Spleen (tissue), 11 donors: ENCODE measurements at regions not wholly inside any gene's neighbourhood (a gene's known extent, or its start where the extent isn't known, plus 50 kb on each side); places are given as distances from the start of the nearest gene placed in this dataset.

ENCODE experiments used
- DNase-seq: peaks from one replicate; pipeline ENCODE4 v3.0.0-alpha.2; 2020
- H3K27ac ChIP-seq, 8 donors: fragments of 200-600 bp; sonication (generic) in 7 of 8; 1 replicate in 4 of 8; 2 replicates in 4 of 8; pipeline versions ENCODE4 v1.5.0 to v1.8.0; 2016 to 2021; ENCODE audit warnings: inconsistent platforms in 4 of 8, mild to moderate bottlenecking in 4 of 8, moderate library complexity in 1 of 8
- H3K27me3 ChIP-seq, 7 donors: fragments of 200-600 bp; sonication (generic) in 6 of 7; replicated peaks in 1 of 7; 1 replicate in 4 of 7; 2 replicates in 3 of 7; pipeline versions ENCODE4 v1.5.0 to v1.8.0; 2016 to 2021; ENCODE audit warnings: inconsistent platforms in 3 of 7, mild to moderate bottlenecking in 1 of 7
- H3K36me3 ChIP-seq, 6 donors: fragments of 200-600 bp; sonication (generic) in 5 of 6; 1 replicate in 4 of 6; 2 replicates in 2 of 6; pipeline versions ENCODE4 v1.5.0 to v1.8.0; 2016 to 2021; ENCODE audit warnings: inconsistent platforms in 2 of 6
- H3K4me1 ChIP-seq, 6 donors: fragments of 200-600 bp; sonication (generic) in 5 of 6; 1 replicate in 3 of 6; 2 replicates in 3 of 6; pipeline versions ENCODE4 v1.5.0 to v1.8.0; 2016 to 2021; ENCODE audit warnings: inconsistent platforms in 3 of 6
- H3K4me3 ChIP-seq, 8 donors: fragments of 200-600 bp; sonication (generic) in 7 of 8; 1 replicate in 4 of 8; 2 replicates in 4 of 8; pipeline versions ENCODE4 v1.5.0 to v1.8.0; 2016 to 2021; ENCODE audit warnings: inconsistent platforms in 4 of 8, mild to moderate bottlenecking in 4 of 8, moderate library complexity in 2 of 8
- H3K9me3 ChIP-seq, 8 donors: fragments of 200-600 bp; sonication (generic) in 7 of 8; 1 replicate in 4 of 8; 2 replicates in 4 of 8; pipeline versions ENCODE4 v1.5.0 to v1.8.0; 2016 to 2021; ENCODE audit warnings: inconsistent platforms in 4 of 8
- POLR2A ChIP-seq, 3 donors: fragments of 450-650 bp; IDR thresholded peaks; one replicate each; pipeline ENCODE4 v1.5.1; 2017; ENCODE audit warnings: antibody characterized with exemption in 3 of 3, mild to moderate bottlenecking in 1 of 3
- POLR2AphosphoS5 ChIP-seq, 3 donors: sonication (generic); formaldehyde crosslinking; IDR thresholded peaks; one replicate each; pipeline ENCODE4 v1.5.1; 2017; ENCODE audit warnings: antibody characterized with exemption in 3 of 3
- WGBS, 5 donors: extraction: QIAGEN DNeasy Blood & Tissue Kit in 3 of 5; methylation state at CpG; one replicate each; pipeline versions ENCODE4 v1.1.5 to v1.1.7; 2013 to 2018; 5-methylcytosine and 5-hydroxymethylcytosine counted together
- intact Hi-C: fragments of 100-400 bp; cut with DNase I; formaldehyde crosslinking; loops from one replicate; pipeline ENCODE4 v1.15.0; 2023; ENCODE audit warnings: low total_unique reads
- TF ChIP-seq, protein P1 (sequence below), 11 experiments: fragments of 200-600 bp in 7 of 11; fragments of 450-650 bp in 4 of 11; sonication (generic) in 4 of 11; IDR thresholded peaks in 8 of 11; conservative IDR thresholded peaks in 3 of 11; 1 replicate in 7 of 11; 2 replicates in 4 of 11; pipeline versions ENCODE4 v1.4.0 to v1.8.0; 2016 to 2021; ENCODE audit warnings: antibody characterized with exemption in 11 of 11, inconsistent platforms in 4 of 11, mild to moderate bottlenecking in 1 of 11
- donor health status: healthy with polysubstance abuse.
- donor health status: DM: no; HTN: no; CAD: no; lungs with moderate emphysema.
- donor health status: DM: no; HTN: no; CAD: no.
- donor health status: Bipolar disorder and iron deficiency.
- donor health status: healthy.
- donor health status: DM: no; HTN: no; CAD: no.
- donor health status: DM: yes; HTN: yes; CAD: no.

GRCh38 chr3:101050046-101050445 lies 56.8 kb upstream of the ABI3BP start:
- H3K27me3 ChIP-seq: no peaks in the 10 kb centered on the region
- no peak for TF ChIP-seq POLR2A (IDR thresholded peaks at IDR 0.05)
- TF ChIP-seq POLR2AphosphoS5 (IDR thresholded peaks at IDR 0.05): no peak
- TF ChIP-seq, protein P1, sequence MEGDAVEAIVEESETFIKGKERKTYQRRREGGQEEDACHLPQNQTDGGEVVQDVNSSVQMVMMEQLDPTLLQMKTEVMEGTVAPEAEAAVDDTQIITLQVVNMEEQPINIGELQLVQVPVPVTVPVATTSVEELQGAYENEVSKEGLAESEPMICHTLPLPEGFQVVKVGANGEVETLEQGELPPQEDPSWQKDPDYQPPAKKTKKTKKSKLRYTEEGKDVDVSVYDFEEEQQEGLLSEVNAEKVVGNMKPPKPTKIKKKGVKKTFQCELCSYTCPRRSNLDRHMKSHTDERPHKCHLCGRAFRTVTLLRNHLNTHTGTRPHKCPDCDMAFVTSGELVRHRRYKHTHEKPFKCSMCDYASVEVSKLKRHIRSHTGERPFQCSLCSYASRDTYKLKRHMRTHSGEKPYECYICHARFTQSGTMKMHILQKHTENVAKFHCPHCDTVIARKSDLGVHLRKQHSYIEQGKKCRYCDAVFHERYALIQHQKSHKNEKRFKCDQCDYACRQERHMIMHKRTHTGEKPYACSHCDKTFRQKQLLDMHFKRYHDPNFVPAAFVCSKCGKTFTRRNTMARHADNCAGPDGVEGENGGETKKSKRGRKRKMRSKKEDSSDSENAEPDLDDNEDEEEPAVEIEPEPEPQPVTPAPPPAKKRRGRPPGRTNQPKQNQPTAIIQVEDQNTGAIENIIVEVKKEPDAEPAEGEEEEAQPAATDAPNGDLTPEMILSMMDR (IDR thresholded peaks at IDR 0.05 in 8 of 11, conservative IDR thresholded peaks at IDR 0.05 in 3 of 11): no peak
- intact Hi-C loops: no loop called here
- 81 to 95% (median 86%) methylated on average over 5 of the region's 5 CpGs for WGBS, 5 donors
- H3K4me1 ChIP-seq: no peaks in the 10 kb centered on the region
- H3K27ac ChIP-seq: no peak overlapping the region
- H3K4me3 ChIP-seq: no peak overlapping the region
- H3K36me3 ChIP-seq: no peaks in the 10 kb centered on the region
- H3K9me3 ChIP-seq: peaks cover 0 to 3% (median 0%) of the 10 kb centered on the region in 8 donors
- DNase-seq: no peak

DNA sequence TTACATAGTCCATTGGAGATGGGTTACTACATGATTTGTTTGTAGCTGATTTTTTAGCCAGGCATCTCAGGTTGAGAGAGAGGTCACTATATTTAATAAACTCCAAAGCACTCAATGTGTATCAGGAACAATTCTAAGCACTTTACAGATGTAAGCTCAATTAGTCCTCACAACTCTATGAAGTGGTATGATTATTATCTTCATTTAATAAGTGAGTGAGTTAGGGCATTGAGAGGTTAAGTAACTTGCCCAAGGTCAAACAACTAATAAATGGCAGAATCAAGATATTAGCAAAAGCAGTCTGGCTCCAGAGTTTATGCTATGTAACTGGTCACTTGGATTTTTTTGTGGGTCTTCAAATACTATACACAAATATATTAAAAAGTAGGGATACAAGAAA lies 56.3 kb upstream of the ABI3BP start:
- no peak overlapping the region for H3K4me3 ChIP-seq
- H3K27me3 ChIP-seq: no peaks in the 10 kb centered on the region
- H3K36me3 ChIP-seq: no peaks in the 10 kb centered on the region
- intact Hi-C loops: no loop called here
- no peak for DNase-seq
- H3K9me3 ChIP-seq: peaks cover 0 to 3% (median 0%) of the 10 kb centered on the region in 8 donors
- TF ChIP-seq, protein P1 (IDR thresholded peaks at IDR 0.05 in 8 of 11, conservative IDR thresholded peaks at IDR 0.05 in 3 of 11): no peak
- H3K27ac ChIP-seq: no peak overlapping the region
- H3K4me1 ChIP-seq: no peaks in the 10 kb centered on the region

GRCh38 chr3:101043687-101044078 lies 50.5 kb upstream of the ABI3BP start:
- Histone ChIP-seq H3K4me1 (no peaks in the 10 kb centered on the region), H3K4me3 (no peak overlapping the region), H3K27me3 (no peaks in the 10 kb centered on the region), H3K9me3 (peaks cover 0 to 3% (median 0%) of the 10 kb centered on the region in 8 donors), H3K36me3 (no peaks in the 10 kb centered on the region), H3K27ac (no peak overlapping the region)
- DNase-seq: no peak
- WGBS, 5 donors: 96 to 100% (median 97%) methylated on average over 2 of the region's 2 CpGs
- intact Hi-C loops: no loop called here
- TF ChIP-seq, protein P1 (IDR thresholded peaks at IDR 0.05 in 8 of 11, conservative IDR thresholded peaks at IDR 0.05 in 3 of 11): no peak
- TF ChIP-seq POLR2AphosphoS5 (IDR thresholded peaks at IDR 0.05): no peak
- no peak for TF ChIP-seq POLR2A (IDR thresholded peaks at IDR 0.05)

- no peak for DNase-seq
- no peaks in the 10 kb centered on the region for H3K36me3 ChIP-seq
- H3K4me1 ChIP-seq: no peaks in the 10 kb centered on the region
- no peak overlapping the region for H3K4me3 ChIP-seq
- H3K27me3 ChIP-seq: no peaks in the 10 kb centered on the region
- intact Hi-C loops: no loop called here
- H3K27ac ChIP-seq: no peak overlapping the region
- H3K9me3 ChIP-seq: peaks cover 0 to under 1% (median 0%) of the 10 kb centered on the region in 8 donors
- no peak for TF ChIP-seq POLR2A (IDR thresholded peaks at IDR 0.05)
- TF ChIP-seq, protein P1 (IDR thresholded peaks at IDR 0.05 in 8 of 11, conservative IDR thresholded peaks at IDR 0.05 in 3 of 11): no peak
- no peak for TF ChIP-seq POLR2AphosphoS5 (IDR thresholded peaks at IDR 0.05)
These were observed 49.9 kb upstream of the ABI3BP start for GRCh38 chr3:101042996-101043686.
